NCI-H774 (cell line): ENCODE measurements at regions not wholly inside any gene's neighbourhood (a gene's known extent, or its start where the extent isn't known, plus 50 kb on each side); places are given as distances from the start of the nearest gene placed in this dataset.
A peak's percentile ranks its signal among the peaks of the same experiment; 100 is the strongest.

Experiments used
- DNase-seq: peaks from one replicate; lab custom pipeline; 2025; lab: John Stamatoyannopoulos, UW

DNA sequence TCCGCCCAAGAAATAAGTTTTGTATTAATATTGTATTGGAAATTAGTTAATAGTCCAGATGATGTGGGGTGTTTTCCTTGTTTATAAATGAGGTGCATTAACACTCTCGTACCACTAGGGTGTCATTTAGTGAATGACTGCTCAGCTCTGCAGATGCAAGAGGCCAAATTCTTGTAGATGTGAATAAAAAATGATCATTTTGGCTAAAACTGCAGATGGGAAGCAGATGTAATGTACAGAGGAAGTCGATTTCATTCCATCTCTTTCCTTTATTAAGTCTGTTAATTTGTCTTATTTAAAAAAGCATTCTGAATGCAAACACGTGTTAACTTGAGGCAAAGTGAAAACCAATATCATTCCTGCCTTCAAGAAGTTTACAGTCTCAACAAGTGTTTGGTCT is 108.1 kb downstream of the DHX15 start:
- no peak for DNase-seq

DNA sequence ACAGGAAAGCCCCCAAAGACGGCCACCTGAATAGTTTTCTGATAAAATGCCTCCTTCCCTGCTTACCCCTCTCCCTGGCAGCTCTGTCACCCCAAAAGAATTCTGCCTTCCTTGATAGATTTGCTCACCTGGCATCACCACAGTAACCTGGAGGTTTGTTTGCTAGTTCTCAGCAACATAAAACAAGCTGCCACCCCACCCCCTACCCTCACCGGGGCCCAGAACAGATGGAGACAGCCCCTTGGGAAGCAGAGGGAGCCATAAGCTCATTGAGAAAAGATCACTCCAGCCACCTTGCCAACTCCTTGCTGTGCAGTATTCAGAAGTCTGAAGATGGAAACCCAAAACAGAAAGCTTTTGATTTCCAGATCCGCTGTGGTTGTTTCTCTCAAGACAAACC is 108.6 kb downstream of the DHX15 start:
- no peak for DNase-seq

DNA sequence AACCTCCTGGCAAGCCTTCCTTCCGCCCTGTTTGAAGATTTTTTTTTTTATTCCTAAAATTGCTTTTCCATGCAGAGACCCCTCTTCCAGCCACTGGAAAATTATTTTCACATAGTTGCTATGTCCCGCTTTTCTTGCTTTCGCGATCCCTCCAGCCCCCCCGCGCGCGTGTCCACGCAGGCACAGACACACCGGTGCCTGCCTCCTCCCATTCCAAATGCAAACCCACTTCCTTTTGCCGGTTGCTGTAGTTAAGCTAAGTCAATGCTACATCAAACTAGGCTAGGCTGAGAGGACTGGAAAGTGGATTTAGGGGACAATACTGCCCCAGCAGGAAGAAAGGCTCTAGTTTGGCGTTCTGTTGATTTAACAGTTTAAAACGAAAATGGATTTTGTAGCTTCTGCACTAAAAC is 111.0 kb downstream of the DHX15 start:
- DNase-seq: no peak

DNA sequence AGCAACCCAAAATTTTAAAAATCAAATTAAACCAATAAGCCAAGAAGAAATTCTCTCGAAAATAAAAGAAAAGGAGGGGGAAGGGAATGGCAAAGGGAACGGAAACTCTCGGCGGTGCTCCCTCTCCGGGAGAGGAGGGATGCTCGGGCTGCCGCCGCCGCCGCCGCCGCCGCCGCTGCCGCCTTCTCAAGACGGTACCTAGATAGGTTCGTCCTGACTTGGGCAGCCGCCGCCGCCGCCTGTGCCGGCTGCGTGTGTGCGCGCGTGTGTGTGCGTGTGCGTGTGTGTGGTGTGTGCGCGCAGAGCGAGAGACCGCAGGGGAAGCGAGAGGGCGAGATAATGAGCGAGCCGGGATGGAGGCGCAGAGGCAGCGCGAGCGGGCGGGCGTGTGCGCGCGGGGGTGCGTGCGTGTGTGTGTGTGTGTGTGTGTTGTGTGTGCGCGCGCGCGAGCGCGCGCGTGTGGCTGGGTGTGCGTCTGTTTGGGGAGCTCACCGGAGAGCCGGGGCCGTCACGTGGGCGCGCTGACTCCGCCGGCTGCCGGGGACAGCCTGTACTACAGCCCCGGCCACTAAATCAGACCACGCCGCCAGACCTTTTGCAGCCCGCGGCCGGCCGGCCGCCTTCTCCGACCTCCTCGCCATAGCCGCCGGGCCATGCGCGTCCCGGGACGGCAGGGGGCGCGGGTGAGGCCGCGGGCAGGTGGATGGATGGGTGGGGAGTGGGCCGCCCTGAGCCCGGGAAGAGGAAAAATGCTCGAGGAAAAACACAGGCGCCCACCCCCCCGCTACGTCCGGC is 111.6 kb downstream of the DHX15 start:
- peak; percentile 71 for DNase-seq

DNA sequence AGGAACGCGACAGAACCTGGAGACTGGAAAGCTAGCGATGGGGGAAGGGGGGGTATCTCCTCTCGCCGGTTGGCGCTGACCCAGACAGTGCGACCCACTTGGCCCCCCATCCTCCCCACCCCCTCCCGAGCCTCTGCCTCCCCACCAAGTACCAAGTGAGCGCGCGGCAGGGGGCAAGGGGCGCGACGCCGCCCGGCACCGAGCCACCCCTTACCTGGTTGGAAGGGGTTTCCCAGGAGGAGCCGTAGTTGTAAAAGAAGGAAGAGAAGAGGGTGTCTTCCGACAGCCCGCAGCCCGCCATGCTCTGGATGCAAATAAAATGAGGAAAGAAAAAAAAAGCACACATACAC is 112.2 kb downstream of the DHX15 start:
- DNase-seq: no peak

DNA sequence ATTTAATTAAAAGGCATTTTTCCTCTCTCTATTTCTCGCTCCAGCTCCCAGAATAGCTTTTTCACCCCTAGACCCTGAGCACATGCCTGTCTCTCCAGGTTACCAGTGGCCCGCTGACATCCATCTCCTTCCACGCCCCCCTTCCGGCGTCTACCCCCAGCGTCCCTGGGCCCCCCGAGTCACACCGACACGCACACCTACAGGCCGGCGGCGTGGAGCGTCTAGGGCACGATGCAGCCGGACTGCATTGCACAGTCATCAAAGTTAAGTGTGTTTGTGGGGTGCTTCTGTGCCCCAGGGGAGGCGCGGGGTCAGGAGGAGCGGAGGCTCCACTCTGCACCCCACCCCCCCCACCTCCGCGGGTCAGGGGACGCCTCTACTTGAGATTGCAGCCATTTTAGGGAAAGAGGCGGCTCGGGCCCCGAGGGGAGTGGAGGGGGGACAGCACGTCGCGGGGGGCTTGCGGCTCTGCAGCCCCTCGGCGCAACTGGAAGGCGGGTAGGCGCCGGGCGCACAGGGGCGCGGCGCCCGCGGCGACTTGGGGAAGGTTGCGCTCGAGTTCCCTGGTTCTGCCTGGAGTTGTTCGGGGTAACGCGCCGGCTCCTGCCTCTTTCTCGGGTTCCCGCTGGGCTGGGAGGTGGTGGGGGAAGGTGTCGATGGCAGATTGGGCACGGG is 112.7 kb downstream of the DHX15 start:
- DNase-seq: no peak

DNA sequence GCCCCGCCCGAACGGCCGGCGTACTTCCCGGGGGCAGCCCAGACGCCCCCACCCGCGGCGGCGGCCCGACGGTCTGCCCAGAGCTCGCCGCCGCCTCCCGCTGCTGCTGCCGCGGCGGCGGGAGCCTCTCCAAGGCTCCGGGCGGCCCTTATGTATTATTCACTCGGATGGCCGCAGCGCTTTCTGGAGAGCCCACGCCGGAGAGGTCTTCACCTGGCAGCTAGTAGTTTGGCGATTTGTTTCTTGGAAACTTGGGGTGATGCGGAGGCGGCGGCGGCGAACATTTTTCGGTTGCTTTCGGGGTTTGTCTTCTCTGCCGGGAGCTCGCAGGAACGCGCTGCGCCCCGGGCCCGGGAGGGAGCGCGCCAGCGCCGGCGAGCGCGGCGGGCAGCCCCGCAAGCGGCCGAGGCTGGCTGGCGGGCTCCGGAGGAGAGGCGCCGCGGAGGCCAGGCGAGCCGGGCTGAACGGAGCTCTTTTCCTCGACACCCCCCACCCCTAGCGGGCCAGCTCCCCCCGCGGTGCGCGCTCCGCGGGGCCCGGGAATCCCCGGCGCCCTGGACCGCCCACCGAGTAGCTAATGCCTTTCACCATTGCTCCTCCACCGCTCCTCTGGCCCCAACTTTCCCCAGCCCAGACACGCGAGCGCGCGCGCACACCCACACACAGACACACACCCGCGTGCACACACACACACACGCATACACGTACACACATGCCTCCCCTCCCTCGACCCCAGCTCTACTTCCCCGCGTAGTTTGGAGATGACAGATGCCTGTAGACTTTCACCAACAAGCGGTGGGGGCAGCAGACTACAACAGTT is 113.5 kb downstream of the DHX15 start:
- no peak for DNase-seq

DNA sequence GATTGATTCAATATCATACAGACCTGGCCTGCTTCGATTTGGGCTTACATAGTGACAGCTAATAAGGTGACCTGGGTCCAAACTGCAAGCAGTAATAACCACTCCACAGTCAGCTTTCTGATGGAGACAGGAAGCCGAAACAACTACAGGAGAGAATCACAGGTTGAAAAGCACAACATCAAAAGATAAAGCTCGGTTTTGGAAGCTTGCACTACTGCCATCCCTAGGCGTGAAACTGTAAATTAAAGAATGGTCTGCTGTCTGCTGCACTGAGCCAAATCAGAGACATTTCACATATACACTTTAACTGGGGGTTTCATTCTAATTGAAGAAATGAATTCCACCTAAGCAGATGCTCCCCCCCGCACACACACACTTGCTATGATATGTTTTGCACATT is 116.3 kb downstream of the DHX15 start:
- DNase-seq: no peak

DNA sequence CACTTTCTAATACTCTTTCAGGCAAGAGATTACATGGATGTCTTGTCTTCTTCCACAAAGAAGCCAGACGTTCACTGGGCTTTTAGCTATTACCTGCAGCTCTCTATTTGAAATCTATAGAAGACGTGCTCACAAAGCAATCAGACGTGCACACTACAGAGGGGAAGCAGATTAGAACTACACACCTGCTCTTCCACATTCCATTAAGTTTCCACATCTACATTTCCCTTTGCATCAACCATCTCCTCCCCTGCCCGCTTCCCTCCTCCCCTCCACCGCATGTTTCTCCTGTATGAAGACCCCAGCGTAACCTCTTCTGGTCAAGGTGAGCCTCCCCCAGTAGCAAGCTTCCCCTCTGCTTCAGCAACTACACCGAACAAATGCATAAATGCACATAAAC is 119.8 kb downstream of the DHX15 start:
- DNase-seq: no peak

DNA sequence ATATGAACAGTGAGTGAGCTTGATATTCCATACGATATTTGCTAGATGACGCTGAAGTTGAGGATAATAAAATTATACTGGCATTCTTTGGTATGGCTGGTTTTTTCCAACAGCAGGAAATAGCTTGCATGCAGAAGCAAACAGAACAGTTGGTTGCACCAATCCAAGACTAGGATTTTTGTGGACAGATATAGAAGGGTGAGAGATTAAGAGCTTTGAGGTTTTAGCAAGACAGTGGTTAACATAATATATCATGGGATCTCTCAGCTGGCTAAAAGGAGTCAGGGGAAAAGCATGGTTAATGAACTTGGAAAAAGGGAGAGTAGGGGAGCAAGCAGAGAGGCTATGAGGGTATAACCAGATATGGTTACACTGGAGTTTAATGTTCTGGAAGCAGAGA is 127.9 kb downstream of the DHX15 start:
- DNase-seq: no peak

DNA sequence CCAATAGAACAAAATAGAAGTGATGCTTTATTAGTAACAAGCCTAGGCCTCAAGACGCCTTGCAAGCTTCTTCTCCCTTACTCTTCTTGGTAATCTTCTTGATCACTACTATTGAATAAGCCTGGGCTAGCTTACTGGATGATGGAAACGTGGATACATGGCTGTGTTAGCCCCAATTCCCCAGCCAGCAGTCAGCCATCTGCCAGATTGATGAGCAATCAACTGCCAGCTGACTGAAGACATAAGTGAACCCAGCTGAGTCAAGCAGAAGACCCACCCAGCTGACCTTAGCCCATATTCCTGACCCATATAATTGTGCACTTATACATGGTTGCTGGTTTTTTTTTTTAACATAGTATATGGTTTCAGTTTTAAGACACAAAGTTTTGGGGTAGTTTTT is 130.4 kb downstream of the DHX15 start:
- no peak for DNase-seq

DNA sequence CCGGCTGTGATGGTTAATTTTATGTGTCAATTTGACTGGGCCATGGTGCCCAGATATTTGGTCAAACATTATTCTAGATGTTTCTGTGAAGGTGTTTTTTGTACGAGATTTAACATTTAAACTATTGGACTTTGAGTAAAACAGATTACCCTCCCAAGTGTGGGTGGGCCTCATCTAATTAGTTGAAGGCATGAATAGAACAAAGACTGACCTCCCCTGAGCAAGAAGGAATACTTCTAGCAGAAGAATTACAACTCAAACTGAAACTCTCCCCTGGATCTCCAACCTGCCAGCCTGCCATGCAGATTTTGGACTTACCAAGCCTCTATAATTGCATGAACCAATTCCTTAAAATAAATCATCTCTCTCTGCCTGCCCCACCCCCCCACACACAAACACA is 132.5 kb downstream of the DHX15 start:
- DNase-seq: no peak

DNA sequence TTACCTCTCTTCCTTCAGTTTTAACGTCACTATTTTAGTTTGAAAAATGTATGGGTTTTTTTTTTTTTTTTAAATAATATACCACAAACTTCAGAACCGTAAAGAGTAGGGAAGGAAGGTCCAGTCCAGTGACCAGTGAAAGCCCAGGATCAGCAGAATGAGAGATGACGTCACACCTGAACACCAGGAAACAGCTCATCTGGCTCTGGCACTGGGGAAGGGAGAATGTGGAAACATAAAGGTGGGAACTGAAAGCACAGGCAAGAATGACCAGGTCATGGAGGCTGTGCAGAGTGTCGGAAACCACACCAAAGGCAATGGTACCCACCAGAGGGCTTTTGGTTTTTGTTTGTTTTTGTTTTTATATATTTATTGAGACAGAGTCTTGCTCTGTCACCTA is 141.2 kb downstream of the DHX15 start:
- DNase-seq: no peak

DNA sequence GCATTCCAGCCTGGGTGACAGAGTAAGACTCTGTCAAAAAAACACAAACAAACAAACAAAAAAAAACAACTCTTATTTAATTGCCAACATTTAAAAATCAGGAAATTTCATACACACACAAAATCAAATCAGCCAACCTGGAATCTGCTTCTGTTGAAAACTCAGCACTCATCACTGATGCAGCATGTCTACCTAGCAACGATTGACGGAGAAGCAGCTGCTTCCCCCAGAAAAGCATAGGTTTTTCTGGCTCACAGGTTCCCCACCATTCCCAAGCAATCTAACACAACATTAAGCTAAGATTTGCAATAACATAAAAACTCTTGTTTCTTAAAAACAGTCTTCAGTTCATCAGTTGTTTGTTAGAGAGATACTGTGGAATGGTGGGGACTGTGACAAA is 143.6 kb downstream of the DHX15 start:
- no peak for DNase-seq

DNA sequence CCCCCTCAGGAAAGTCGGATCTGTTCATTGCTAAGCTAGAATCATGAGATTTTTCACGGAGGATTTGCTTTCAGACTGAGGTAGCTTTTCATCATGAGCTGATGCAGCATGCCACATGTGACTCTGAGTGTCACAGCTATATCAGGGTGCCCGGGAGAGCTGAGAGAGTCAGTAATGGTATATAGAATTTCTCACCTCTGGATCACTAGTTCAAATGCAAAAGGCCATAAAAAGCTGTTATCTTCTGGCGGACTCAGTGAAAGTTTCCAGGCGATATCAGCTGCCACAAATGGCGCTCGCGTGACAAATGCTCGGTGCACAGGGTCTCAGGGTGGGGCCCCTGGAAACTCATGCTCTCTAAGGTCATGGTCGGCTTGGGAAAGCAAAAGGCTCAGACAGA is 150.1 kb downstream of the DHX15 start:
- DNase-seq: no peak

DNA sequence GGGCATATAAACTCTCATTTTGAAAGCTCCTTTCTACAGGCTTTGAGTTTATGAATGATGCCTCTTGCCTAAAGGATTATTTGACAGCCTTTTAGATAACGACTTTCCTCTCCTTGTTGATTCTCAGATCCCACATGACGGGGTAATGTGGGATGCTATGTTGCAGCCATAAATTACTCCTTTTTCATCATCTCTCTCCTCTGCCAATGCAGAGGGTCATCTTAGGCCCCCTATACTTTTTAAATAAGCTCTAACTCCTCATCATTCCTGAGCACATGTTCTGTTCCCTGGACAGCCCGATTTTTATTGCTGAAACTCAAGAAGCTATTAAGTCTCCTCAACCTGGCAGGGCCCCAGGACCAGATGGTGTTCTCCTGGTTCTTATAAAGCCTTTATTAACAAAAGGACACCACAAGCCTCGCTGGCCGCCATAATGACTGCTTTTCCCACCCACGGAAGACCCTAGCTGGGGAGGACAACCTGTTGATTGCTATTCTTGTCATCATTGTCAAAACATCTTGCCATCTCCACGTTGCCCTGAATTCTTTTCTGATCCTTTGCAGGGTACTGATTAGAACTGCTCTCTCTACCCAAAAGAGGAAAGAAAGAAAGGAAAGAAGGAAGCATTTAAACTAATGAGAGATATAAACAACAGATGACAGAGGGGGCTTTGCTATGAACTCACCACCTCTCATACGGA is 150.7 kb downstream of the DHX15 start:
- no peak for DNase-seq

DNA sequence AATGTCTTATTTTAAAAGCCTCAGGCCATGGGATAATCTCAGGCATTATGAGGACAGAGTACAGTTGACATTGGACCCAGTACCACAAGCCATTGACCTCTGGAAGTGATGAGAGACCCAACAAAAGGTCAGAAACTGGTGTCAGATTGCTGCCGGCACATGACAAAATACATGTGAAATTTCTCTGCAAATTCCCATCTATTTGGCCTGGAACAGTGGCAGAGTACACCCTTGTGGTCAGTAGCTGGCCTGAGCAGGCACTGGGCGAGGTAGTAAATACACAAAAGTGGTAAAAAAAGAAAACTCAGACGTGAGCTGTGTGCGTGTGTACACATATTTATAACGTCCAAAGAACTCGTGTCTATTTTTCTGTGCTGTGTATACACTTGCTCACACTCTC is 155.5 kb downstream of the DHX15 start:
- no peak for DNase-seq

DNA sequence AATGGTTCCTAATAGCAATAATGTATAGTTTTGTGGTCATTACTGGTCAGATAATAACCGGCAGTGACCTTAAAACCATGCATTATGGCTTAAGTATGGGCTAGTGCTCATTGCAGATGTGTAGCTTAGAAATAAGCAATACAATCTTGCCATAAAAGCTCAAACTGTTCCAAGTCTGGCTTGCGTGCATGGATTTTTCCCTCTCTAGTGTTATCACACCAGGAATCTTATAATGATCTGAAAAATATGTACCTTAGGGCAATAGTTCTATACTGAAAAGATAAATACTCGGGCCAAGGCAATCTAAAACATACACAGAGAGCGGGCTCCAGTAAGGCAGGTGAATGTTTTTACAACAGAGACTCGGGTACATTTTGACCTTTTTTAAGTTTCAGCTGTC is 157.8 kb downstream of the DHX15 start:
- DNase-seq: no peak

DNA sequence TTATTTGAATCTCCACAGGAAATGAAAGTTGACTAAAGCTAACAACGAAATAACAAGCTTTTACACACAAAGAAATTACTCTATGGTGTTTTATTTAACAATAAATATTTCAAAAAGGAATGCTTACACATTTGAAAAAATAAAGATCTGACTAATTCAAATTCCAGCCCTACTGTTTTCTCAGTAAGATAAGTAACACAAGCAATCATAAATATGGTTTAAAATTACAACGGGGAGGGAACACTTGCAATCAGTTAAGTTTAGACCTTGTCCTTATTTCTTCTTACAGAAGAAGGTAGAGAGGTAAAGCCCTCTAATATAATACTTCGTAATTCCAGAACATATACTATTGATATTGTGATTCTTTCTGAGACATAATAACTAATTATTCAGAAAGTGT is 158.5 kb downstream of the DHX15 start:
- no peak for DNase-seq

DNA sequence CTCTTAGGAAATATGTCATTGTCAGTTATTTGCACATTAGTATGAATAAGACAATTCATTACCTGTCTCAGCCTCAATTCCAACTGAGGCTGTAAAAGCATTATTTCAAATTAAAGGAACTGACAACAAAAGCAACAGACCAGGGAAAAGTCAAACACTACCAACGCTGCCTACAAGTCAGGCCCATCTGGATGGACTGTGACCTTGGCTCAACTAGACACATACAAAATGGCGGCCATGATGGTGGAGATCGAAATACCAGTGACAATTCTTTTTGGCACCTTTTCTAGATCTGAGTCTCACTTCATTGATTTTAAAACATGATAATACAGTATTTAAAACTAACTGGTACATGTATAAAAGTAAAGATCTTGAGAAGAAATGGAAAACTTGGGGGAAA is 160.7 kb downstream of the DHX15 start:
- no peak for DNase-seq

DNA sequence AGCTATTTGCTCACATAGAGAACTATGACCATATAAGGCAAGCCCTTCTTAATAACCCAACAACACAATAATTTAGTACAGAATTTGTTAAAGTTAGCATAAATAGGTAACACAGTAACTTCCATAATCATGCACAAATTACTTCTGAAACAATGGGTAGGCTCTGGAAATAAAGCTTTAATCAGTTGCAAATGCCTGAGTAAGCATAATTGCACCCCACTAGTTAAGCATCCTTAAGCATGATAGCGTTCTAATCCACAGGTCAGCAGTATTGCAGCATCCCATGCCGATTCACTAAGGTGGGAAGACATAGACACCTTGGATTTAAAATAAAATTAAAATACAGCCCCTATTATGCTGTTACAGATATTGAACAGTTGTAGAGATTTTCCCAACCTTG is 161.7 kb downstream of the DHX15 start:
- no peak for DNase-seq

DNA sequence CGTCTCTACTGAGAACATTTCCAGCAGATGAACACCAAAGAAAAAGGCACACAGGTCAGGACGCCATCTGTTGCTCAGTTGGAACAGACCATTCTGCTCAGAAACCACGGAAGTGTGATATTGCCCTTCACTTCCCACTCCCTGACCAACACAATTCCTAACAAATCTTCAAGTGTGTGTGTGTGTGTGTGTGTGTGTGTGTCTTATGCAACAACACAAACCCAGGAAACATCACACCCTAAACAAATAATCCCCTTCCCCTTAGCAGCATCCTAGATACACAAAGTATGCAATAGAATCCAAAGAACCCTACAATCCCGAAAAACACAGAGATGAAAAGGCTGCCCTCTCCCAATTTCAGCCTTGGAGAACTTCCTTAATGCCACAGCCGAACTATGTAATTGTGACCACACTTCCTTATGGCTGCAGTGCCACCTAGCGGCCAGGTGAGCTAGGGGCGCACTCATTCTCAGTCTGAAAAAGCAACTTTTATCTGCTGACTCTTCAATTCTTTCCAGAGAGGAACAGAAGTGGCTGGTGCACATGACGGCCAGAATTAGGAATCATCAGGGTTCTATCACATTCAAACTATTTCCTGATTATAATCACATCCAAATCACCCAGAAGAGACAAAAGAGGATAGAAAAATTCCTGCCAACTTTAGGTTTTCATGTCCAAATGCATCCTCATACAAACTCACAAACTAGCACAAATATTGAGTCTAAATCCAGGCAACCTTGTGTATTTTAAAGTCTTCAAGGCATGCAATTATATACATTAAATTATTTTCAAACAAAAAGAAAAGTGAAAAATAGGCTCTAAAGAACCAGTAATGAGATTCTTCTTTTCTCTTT is 164.9 kb downstream of the DHX15 start:
- peak; percentile 52 for DNase-seq
